HCT116 (cell line): ENCODE measurements at regions not wholly inside any gene's neighbourhood (a gene's known extent, or its start where the extent isn't known, plus 50 kb on each side); places are given as distances from the start of the nearest gene placed in this dataset.

Experiments
- ATAC-seq: fragments of 200-7000 bp; cut with Tn5 transposase; 2 replicates; pipeline ENCODE4 v1.9.1; 2020; ENCODE audit warnings: mild to moderate bottlenecking, moderate library complexity
- BruUV-seq: library from RNA; stranded (reverse); fragments of 400-500 nt; replicated peaks from 2 replicates; lab custom pipeline; 2021; lab: Mats Ljungman, UMichigan
- CTCF ChIA-PET: fragments of 300-600 bp; sonication (Branson Sonifier 250); formaldehyde crosslinking; loops from one replicate; lab custom pipeline; 2021; ENCODE audit warnings: antibody characterized with exemption; lab: Charles Lee
- POLR2A ChIA-PET: fragments of 300-600, 350-600 bp; sonication (Branson Sonifier 250); formaldehyde crosslinking; loops from one replicate; lab custom pipeline; 2021; ENCODE audit warnings: antibody characterized with exemption; lab: Charles Lee
- RAD21 ChIA-PET, 2 experiments: fragments of 300-600 bp; sonication (Branson Sonifier 250); formaldehyde crosslinking; loops; one replicate each; lab custom pipeline; 2023; ENCODE audit warnings: low total read pairs in 2 of 2; ENCODE audit not compliant: uncharacterized antibody in 2 of 2, unreplicated experiment in 2 of 2, low non-redundant PET in 1 of 2; lab: Charles Lee
- DNase-seq: peaks from one replicate; pipeline ENCODE4 v3.0.0-alpha.2; 2010; ENCODE audit warnings: low read depth, low spot score
- H2AFZ ChIP-seq: fragments of 200-600 bp; shearing (Covaris generic), sonication (generic); 2 replicates; pipeline ENCODE4 v1.6.1; 2017; ENCODE audit warnings: low read depth, mixed run types, mixed read lengths, antibody characterized with exemption, low read length; ENCODE audit not compliant: poor library complexity, severe bottlenecking
- H3K27ac ChIP-seq: 2 replicates; pipeline ENCODE4 v1.5.1; 2012; ENCODE audit warnings: low read depth, low read length
- H3K27me3 ChIP-seq: fragments of 200-600 bp; sonication (generic); 2 replicates; pipeline ENCODE4 v1.6.1; 2016; ENCODE audit warnings: mixed run types, low read length, mixed read lengths; ENCODE audit not compliant: insufficient read depth
- H3K36me3 ChIP-seq, 2 experiments: fragments of 200-500 bp in 1 of 2; fragments of 200-600 bp in 1 of 2; sonication (Bioruptor generic) in 1 of 2; sonication (generic) in 1 of 2; 2 replicates each; pipeline versions ENCODE4 v1.5.1 to v1.6.1; 2014 to 2016; ENCODE audit warnings: low read length in 2 of 2, inconsistent platforms in 1 of 2, mixed read lengths in 1 of 2, mixed run types in 1 of 2; ENCODE audit not compliant: insufficient read depth in 2 of 2, control insufficient read depth in 1 of 2
- H3K4me1 ChIP-seq, 2 experiments: fragments of 200-600 bp in 1 of 2; sonication (generic) in 1 of 2; 2 replicates each; pipeline versions ENCODE4 v1.5.1 to v1.6.1; 2012 to 2017; ENCODE audit warnings: low read length in 2 of 2, inconsistent platforms in 1 of 2, mild to moderate bottlenecking in 1 of 2, mixed read lengths in 1 of 2, mixed run types in 1 of 2, moderate library complexity in 1 of 2; ENCODE audit not compliant: insufficient read depth in 2 of 2, control insufficient read depth in 1 of 2
- H3K4me2 ChIP-seq: fragments of 200-600 bp; sonication (generic); 2 replicates; pipeline ENCODE4 v1.6.1; 2017; ENCODE audit warnings: mixed run types, low read length, mixed read lengths
- H3K4me3 ChIP-seq, 2 experiments: fragments of 200-600 bp in 1 of 2; sonication (generic) in 1 of 2; replicated peaks in 1 of 2; 2 replicates each; pipeline ENCODE4 v1.5.1; 2011 to 2016; ENCODE audit warnings: low read length in 2 of 2, control low read depth in 1 of 2, low read depth in 1 of 2, mild to moderate bottlenecking in 1 of 2, mixed read lengths in 1 of 2, mixed run types in 1 of 2
- H3K79me2 ChIP-seq: fragments of 200-600 bp; sonication (generic); 2 replicates; pipeline ENCODE4 v1.6.1; 2017; ENCODE audit warnings: mild to moderate bottlenecking, mixed run types, low read length, moderate library complexity, mixed read lengths; ENCODE audit not compliant: insufficient read depth
- H3K9ac ChIP-seq: fragments of 200-600 bp; sonication (generic); 2 replicates; pipeline ENCODE4 v1.6.1; 2016; ENCODE audit warnings: low read length, mixed read lengths
- H3K9me2 ChIP-seq: fragments of 200-600 bp; sonication (generic), shearing (Covaris generic); 2 replicates; pipeline ENCODE4 v1.6.1; 2017; ENCODE audit warnings: mixed run types, mild to moderate bottlenecking, moderate library complexity; ENCODE audit not compliant: insufficient read depth
- H3K9me3 ChIP-seq, 2 experiments: fragments of 200-500 bp in 1 of 2; fragments of 200-600 bp in 1 of 2; sonication (Bioruptor generic) in 1 of 2; sonication (generic) in 1 of 2; 2 replicates each; pipeline ENCODE4 v1.6.1; 2014 to 2017; ENCODE audit warnings: low read length in 2 of 2, mixed read lengths in 2 of 2, inconsistent platforms in 1 of 2, low read depth in 1 of 2, mild to moderate bottlenecking in 1 of 2, mixed run types in 1 of 2, moderate library complexity in 1 of 2; ENCODE audit not compliant: control insufficient read depth in 1 of 2, insufficient read depth in 1 of 2
- H4K20me1 ChIP-seq: fragments of 200-600 bp; sonication (generic), shearing (Covaris generic); 2 replicates; pipeline ENCODE4 v1.6.1; 2017; ENCODE audit warnings: mixed run types, mild to moderate bottlenecking, moderate library complexity; ENCODE audit not compliant: insufficient read depth
- ATF3 ChIP-seq: IDR thresholded peaks from 2 replicates; pipeline ENCODE4 v1.6.1; 2012
- CBX3 ChIP-seq: IDR thresholded peaks from 2 replicates; pipeline ENCODE4 v1.6.1; 2012; ENCODE audit warnings: low read depth
- CTCF ChIP-seq, 3 experiments: fragments of 200-600 bp in 1 of 3; sonication (generic) in 1 of 3; IDR thresholded peaks in 2 of 3; conservative IDR thresholded peaks in 1 of 3; 2 replicates each; pipeline ENCODE4 v1.5.1; 2012 to 2017; ENCODE audit warnings: low read depth in 2 of 3, low read length in 2 of 3, antibody characterized with exemption in 1 of 3, borderline replicate concordance in 1 of 3, control low read depth in 1 of 3, mild to moderate bottlenecking in 1 of 3, mixed read lengths in 1 of 3, mixed run types in 1 of 3, moderate library complexity in 1 of 3; ENCODE audit not compliant: insufficient read depth in 1 of 3
- EGR1 ChIP-seq: IDR thresholded peaks from 2 replicates; pipeline ENCODE4 v1.6.1; 2012; ENCODE audit warnings: low read depth
- ELF1 ChIP-seq: IDR thresholded peaks from 2 replicates; pipeline ENCODE4 v1.6.1; 2012; ENCODE audit warnings: low read depth, borderline replicate concordance
- EZH2 ChIP-seq: fragments of 200-600 bp; sonication (generic); IDR thresholded peaks from 2 replicates; pipeline ENCODE4 v1.6.1; 2017; ENCODE audit warnings: antibody characterized with exemption, mixed run types
- EZH2phosphoT487 ChIP-seq: fragments of 200-600 bp; IDR thresholded peaks from 2 replicates; pipeline ENCODE4 v1.6.1; 2018; ENCODE audit warnings: antibody characterized with exemption, borderline replicate concordance
- FOSL1 ChIP-seq: IDR thresholded peaks from 2 replicates; pipeline ENCODE4 v1.6.1; 2012; ENCODE audit warnings: low read depth
- JUND ChIP-seq: IDR thresholded peaks from 2 replicates; pipeline ENCODE4 v1.6.1; 2012
- MAX ChIP-seq: IDR thresholded peaks from 2 replicates; pipeline ENCODE4 v1.6.1; 2012
- POLR2A ChIP-seq: IDR thresholded peaks from 2 replicates; pipeline ENCODE4 v1.7.0; 2011; ENCODE audit warnings: borderline replicate concordance; ENCODE audit not compliant: insufficient read depth, insufficient read length; ENCODE audit errors: extremely low read depth
- POLR2AphosphoS5 ChIP-seq: IDR thresholded peaks from 2 replicates; pipeline ENCODE4 v1.6.1; 2011; ENCODE audit warnings: mild to moderate bottlenecking, low read depth, low read length, moderate library complexity
- RAD21 ChIP-seq: IDR thresholded peaks from 2 replicates; pipeline ENCODE4 v1.6.1; 2012; ENCODE audit warnings: low read depth, mild to moderate bottlenecking
- REST ChIP-seq: IDR thresholded peaks from 2 replicates; pipeline ENCODE4 v1.6.1; 2012; ENCODE audit warnings: low read depth
- SIN3A ChIP-seq: IDR thresholded peaks from 2 replicates; pipeline ENCODE4 v1.6.1; 2012; ENCODE audit warnings: low read depth
- SRF ChIP-seq: IDR thresholded peaks from 2 replicates; pipeline ENCODE4 v1.6.1; 2012; ENCODE audit warnings: low read depth
- TCF7L2 ChIP-seq: IDR thresholded peaks from 2 replicates; pipeline ENCODE4 v1.7.0; 2011; ENCODE audit warnings: borderline replicate concordance, inconsistent platforms; ENCODE audit not compliant: insufficient read depth, insufficient read length; ENCODE audit errors: extremely low read depth
- ZBTB33 ChIP-seq: IDR thresholded peaks from 2 replicates; pipeline ENCODE4 v1.6.1; 2011; ENCODE audit warnings: mild to moderate bottlenecking, low read length, moderate library complexity; ENCODE audit not compliant: insufficient replicate concordance; ENCODE audit errors: extremely low read depth
- ZNF274 ChIP-seq: fragments of 200-500 bp; sonication (Bioruptor generic); IDR thresholded peaks from 2 replicates; pipeline ENCODE4 v1.6.1; 2014; ENCODE audit warnings: mild to moderate bottlenecking, low read depth, low read length, inconsistent platforms
- intact Hi-C: fragments of 100-400 bp; cut with micrococcal nuclease; formaldehyde crosslinking; loops from 2 replicates; pipeline ENCODE4 v1.10.0; 2022

GRCh38 chr4:27176881-27177280 is 316.2 kb downstream of the STIM2 start:
- no peak for ATAC-seq
- CTCF ChIA-PET = interaction anchor here (0.8 to 1.7 kb wide), 3 partner anchors 90 to 490 kb away, joined by 3 to 15 read pairs (median 6); no protein-coding TSS in a partner anchor

More at GRCh38 chr4:27176881-27177280, 316.2 kb downstream of the STIM2 start:
- Histone ChIP-seq H3K9ac (no peak overlapping the region), H3K27me3 (no peaks in the 10 kb centered on the region), H3K79me2 (no peaks in the 10 kb centered on the region), H3K4me2 (no peak overlapping the region), H3K4me1 (no peaks in the 10 kb centered on the region), H3K9me3 (no peaks in the 10 kb centered on the region), H3K27ac (no peak overlapping the region), H3K9me2 (no peaks in the 10 kb centered on the region), H3K4me3 (no peak overlapping the region), H4K20me1 (no peaks in the 10 kb centered on the region), H2AFZ (no peak overlapping the region), H3K36me3 (no peaks in the 10 kb centered on the region)
- DNase-seq = no peak
- no peak for TF ChIP-seq JUND
- TF ChIP-seq SIN3A = no peak
- TF ChIP-seq RAD21 = no peak
- no peak for TF ChIP-seq SRF
- TF ChIP-seq TCF7L2 = no peak
- no peak for TF ChIP-seq EZH2
- no peak for TF ChIP-seq MAX
- TF ChIP-seq ELF1 = no peak
- TF ChIP-seq ZBTB33 = no peak
- no peak for TF ChIP-seq POLR2AphosphoS5
- TF ChIP-seq CTCF (IDR thresholded peaks at IDR 0.05 in 2 of 3, conservative IDR thresholded peaks at IDR 0.05 in 1 of 3; ENCODE audit: borderline replicate concordance in 1 of 3, insufficient read depth in 1 of 3, low read depth in 2 of 3, low read length in 2 of 3) = no peak
- TF ChIP-seq ATF3 = no peak
- no peak for TF ChIP-seq POLR2A
- no peak for TF ChIP-seq REST
- no peak for TF ChIP-seq CBX3
- no peak for TF ChIP-seq EGR1
- no peak for TF ChIP-seq EZH2phosphoT487
- no peak for TF ChIP-seq FOSL1
- no peak for TF ChIP-seq ZNF274
- POLR2A ChIA-PET = no interaction called here
- intact Hi-C loops = loop anchor here (1.0 to 5.0 kb wide), 2 partner anchors 141 to 455 kb away; no protein-coding TSS in a partner anchor
- RAD21 ChIA-PET = interaction anchor here in 1 of 2 experiments (0.6 kb wide), 1 partner anchor 141 kb away, joined by 6 read pairs; no protein-coding TSS in a partner anchor
- BruUV-seq = no TSS peak
